Left lobe of liver (tissue), 2 donors: ENCODE measurements at regions not wholly inside any gene's neighbourhood (a gene's known extent, or its start where the extent isn't known, plus 50 kb on each side); places are given as distances from the start of the nearest gene placed in this dataset.

Source experiments
- ATAC-seq: fragments of 200-7000 bp; cut with Tn5 transposase; one replicate; pipeline ENCODE4 v1.9.1; 2020; ENCODE audit warnings: mild to moderate bottlenecking, moderate library complexity
- DNase-seq: peaks from one replicate; pipeline ENCODE4 v3.0.0-alpha.2; 2020; ENCODE audit warnings: low spot score
- donor health status: DM: no; HTN: no; CAD: no; lungs with moderate emphysema.
- donor health status: DM: no; HTN: yes; CAD: no.

- DNase-seq (no peak), ATAC-seq (no peak)
Measured at GRCh38 chr7:69228212-69228811, 370.0 kb upstream of the AUTS2 start.

GRCh38 chr7:69232445-69233376 is 365.6 kb upstream of the AUTS2 start:
- ATAC-seq (peak; percentile 83), DNase-seq (no peak)

- DNase-seq (no peak), ATAC-seq (no peak)
Measured at GRCh38 chr7:69237541-69237940, 360.7 kb upstream of the AUTS2 start.

DNA sequence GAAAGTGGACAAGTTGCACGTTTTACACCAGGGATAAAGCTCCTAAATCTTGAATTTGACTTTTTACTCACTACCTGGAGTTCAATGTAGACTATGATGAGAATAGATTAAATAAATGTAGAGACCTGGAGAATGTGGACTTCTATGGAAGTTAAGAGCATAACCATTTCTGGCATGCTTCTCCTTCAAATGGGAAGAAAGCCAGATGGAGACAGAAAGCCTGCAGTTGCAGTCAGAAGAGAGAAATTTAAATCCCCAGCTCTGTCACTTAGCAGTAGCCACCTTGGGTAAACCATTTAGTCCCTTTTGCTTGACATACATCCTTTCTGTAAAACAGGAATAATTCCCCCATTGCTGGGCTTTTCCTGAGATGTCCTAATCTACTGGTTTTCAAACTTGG is 355.3 kb upstream of the AUTS2 start:
- no peak for DNase-seq
- ATAC-seq, result no peak

DNA sequence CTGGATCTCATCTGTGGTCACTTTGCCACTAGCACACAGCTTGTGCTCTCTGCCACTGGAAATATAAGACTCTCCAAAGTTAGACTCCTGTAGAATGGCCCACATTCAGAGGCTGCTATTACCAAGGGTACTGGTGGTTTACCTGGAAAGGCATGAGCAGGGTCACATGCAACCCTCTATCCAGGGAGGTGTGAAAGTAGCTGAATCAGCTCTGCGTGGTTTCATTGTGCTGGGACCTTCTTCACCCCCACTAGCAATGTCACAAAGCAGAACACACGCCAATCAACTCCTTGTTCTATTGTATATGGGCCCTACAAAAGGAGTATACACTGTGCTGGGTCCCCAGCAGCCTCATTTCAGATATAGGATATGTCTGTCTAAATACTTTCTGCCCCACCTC is 353.6 kb upstream of the AUTS2 start:
- ATAC-seq, result no peak
- no peak for DNase-seq

GRCh38 chr7:69245646-69246045 is 352.6 kb upstream of the AUTS2 start:
- ATAC-seq (no peak), DNase-seq (no peak)

GRCh38 chr7:69246758-69247157 is 351.5 kb upstream of the AUTS2 start:
- DNase-seq, result no peak

GRCh38 chr7:69248382-69248828 is 349.9 kb upstream of the AUTS2 start:
- peak; percentile 94 for DNase-seq

More at GRCh38 chr7:69246758-69247157, 351.5 kb upstream of the AUTS2 start:
- ATAC-seq, result no peak

DNA sequence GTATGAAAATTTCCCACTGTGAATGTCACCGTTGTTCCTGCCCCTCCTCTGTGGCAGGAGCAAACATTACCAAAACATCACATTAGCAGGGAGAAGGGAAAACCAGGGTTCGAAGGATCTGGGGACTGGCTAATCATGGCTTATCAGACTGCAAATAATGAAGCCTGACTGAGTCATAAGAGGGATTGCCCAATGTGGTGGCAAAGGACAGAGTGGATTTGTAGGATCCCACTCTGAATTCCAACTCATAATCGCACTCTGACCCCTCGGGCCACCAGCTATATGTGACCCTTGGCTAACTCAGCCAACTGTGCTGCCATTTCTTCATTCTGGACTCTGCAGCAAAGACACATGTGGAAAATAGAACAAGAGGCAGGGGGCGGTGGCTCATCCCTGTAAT is 347.3 kb upstream of the AUTS2 start:
- DNase-seq, result peak; percentile 58
- ATAC-seq, result peak; percentile 6

More at GRCh38 chr7:69248382-69248828, 349.9 kb upstream of the AUTS2 start:
- peak; percentile 88 for ATAC-seq

DNA sequence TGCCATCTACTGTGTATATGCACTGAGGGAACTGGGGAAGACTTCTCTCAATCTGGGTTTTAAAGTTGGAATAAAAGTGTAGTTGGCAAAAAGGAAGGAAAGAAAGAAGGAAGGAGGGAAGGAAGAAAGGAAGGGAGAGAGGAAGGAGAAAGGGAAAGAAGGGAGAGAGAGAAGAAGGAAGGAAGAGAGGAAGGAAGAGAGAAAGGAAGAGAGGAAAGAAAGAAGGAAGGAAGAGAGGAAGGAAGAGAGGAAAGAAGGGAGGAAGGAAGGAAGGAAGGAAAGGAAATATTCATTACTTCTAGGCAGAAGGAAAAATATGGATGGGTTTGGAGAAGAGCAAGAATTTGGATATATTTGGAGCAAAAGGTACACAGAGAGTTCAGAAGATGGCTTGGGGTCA is 343.6 kb upstream of the AUTS2 start:
- DNase-seq (no peak), ATAC-seq (no peak)

GRCh38 chr7:69256634-69257081 is 341.6 kb upstream of the AUTS2 start:
- ATAC-seq, result peak; percentile 91
- DNase-seq, result peak; percentile 81

GRCh38 chr7:69257592-69257991 is 340.7 kb upstream of the AUTS2 start:
- DNase-seq, result no peak
- no peak for ATAC-seq

DNA sequence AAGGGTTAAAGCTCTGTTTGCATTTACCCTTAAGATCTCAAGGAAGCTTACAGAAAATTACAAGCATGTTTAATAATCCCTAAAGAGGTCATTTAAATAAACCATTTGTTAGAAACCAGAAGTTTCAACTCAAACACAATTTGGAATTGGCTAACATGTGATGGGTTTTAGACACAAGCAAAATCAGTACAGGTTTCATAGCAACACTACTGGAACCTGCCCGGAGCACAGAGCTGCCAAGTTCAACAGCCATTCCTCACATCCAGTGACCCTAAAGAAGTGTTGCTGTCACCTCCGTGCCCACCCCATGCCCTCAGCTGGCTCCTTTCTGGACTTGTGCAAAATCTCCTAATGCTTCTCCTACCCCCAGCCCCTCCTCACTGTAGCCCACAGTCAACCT is 338.8 kb upstream of the AUTS2 start:
- DNase-seq (no peak), ATAC-seq (no peak)

DNA sequence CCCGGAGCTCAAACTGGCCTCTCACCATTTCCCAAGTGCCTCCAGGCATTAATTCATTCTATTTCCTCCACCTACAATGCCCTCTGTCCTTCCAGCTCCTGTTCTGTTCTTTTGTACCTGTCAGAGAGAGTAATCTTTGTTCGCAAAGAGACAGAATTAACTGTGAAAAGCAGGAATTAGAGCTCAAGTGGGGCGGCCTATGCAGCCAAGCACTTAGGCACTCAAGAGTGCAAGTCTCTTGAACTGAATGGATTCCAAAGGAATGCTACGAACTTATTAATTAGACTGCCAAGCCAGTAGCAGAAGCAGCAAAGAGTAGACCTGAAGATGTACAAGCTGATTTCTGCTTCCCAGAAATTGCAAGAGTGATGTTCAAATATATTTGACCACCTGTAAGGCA is 338.3 kb upstream of the AUTS2 start:
- DNase-seq, result no peak
- ATAC-seq, result no peak

GRCh38 chr7:69263550-69263949 is 334.7 kb upstream of the AUTS2 start:
- ATAC-seq, result no peak
- DNase-seq, result no peak

DNA sequence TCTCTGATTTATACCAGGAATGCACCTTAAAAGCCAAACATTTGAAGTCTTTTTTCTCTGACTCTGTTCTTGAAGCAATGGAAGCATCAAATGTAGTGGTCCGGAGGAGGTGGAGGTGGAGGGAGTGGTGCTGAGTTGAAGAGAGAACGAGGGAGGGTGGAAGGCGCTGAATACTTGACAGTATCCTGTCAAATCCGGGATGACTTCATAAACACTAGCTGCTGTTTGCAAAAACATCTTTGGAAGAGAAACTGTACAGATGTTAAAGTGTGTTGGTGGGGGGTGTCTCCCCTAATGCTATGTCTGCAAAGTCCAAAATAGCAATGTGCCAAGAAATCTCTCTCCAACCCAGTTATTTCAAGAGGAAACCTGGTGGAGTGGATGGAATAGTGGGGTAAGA is 328.5 kb upstream of the AUTS2 start:
- ATAC-seq (no peak), DNase-seq (no peak)

DNA sequence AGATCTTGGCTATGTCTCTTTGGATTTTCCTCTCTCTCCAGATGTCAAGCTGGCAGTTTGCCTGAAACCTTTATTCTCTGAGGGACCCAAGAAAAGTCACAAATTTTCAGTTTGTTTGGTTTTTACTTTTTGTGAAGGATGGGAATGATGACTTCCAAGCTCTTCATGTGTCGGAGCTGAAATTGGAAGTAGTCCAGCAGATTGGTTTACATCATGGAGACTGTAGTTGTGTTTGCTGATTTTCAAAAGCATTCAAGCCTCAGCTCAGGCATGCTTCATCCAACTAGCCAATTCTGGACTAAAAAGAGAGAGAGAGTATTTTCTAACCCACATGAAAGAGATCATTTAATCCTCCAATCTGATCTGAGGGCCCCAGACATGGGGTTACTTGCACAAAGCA is 326.2 kb upstream of the AUTS2 start:
- no peak for DNase-seq
- no peak for ATAC-seq

GRCh38 chr7:69276011-69276729 is 322.1 kb upstream of the AUTS2 start:
- DNase-seq (no peak), ATAC-seq (no peak)

GRCh38 chr7:69277366-69277765 is 320.9 kb upstream of the AUTS2 start:
- ATAC-seq (no peak), DNase-seq (no peak)

DNA sequence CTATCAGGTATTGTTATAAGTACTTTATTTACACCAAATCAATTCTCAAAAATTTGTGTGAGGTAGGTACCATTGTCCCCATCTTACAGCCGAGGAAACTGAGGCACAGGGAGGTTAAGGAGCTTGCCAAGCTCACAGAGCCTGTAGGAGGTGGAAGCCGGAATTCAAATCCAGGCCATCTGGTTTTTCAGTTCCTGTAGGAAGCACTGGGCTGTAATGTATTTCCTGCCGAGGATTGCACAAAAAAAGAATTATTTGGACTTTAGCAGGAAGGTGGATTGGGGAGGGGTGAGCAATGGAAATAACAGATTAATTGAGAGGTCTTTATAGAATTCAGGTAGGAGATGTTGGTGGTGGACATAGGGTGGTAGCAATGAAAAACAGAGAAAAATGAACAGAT is 315.3 kb upstream of the AUTS2 start:
- ATAC-seq (no peak), DNase-seq (no peak)

DNA sequence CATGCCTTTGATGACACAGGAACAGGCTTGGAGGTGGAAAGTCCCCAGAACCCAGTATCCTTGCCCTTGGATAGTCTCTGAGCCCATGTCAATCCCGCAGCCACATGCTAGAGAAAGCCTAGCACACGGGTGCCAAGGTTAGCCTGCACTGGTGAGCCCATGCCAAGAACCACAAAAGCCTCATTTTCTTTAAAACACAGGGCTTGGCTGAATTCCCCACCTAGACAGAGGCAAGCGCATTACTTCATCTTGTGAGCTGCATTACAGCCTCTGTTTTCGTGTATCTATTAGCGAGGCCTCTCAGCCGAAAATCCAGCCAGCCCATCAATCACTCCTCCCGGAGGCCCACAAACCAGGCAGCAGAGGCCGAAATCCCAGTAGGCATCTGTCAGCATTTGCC is 314.9 kb upstream of the AUTS2 start:
- ATAC-seq (no peak), DNase-seq (no peak)

GRCh38 chr7:69285854-69286253 is 312.4 kb upstream of the AUTS2 start:
- ATAC-seq, result no peak
- DNase-seq, result no peak
